SK-N-SH (cell line): ENCODE measurements at regions not wholly inside any gene's neighbourhood (a gene's known extent, or its start where the extent isn't known, plus 50 kb on each side); places are given as distances from the start of the nearest gene placed in this dataset.

ENCODE experiments used
- CTCF ChIA-PET: fragments of 300-600, 350-600 bp; formaldehyde crosslinking; extraction: SDS; loops from one replicate; lab custom pipeline; 2021; lab: Yijun Ruan, JAX
- POLR2A ChIA-PET: fragments of 350-600 bp; sonication (Branson Sonifier 250); formaldehyde crosslinking; extraction: SDS; loops from one replicate; lab custom pipeline; 2020; ENCODE audit warnings: antibody characterized with exemption, inconsistent platforms; lab: Yijun Ruan, JAX
- DNase-seq: peaks from one replicate; pipeline ENCODE4 v3.0.0; 2012
- H2AFZ ChIP-seq: fragments of 200-600 bp; sonication (generic); 2 replicates; pipeline ENCODE4 v1.8.1; 2016; ENCODE audit warnings: antibody characterized with exemption, mild to moderate bottlenecking, low read depth
- H3F3A ChIP-seq: fragments of 200-600 bp; sonication (generic); replicated peaks from 2 replicates; pipeline ENCODE3; 2016; ENCODE audit warnings: antibody characterized with exemption, mild to moderate bottlenecking; ENCODE audit not compliant: insufficient read depth
- H3K27ac ChIP-seq, 2 experiments: fragments of 200-500 bp in 1 of 2; fragments of 200-600 bp in 1 of 2; sonication (Bioruptor generic) in 1 of 2; sonication (generic), shearing (Covaris generic) in 1 of 2; 2 replicates each; pipeline versions ENCODE4 v1.5.1 to v1.6.1; 2014 to 2016; ENCODE audit warnings: low read depth in 2 of 2, inconsistent platforms in 1 of 2, low read length in 1 of 2, mild to moderate bottlenecking in 1 of 2, mixed read lengths in 1 of 2
- H3K27me3 ChIP-seq: fragments of 200-600 bp; sonication (generic), shearing (Covaris generic); 2 replicates; pipeline ENCODE4 v1.6.1; 2016; ENCODE audit warnings: mixed run types; ENCODE audit not compliant: insufficient read depth
- H3K36me3 ChIP-seq, 2 experiments: fragments of 200-500 bp in 1 of 2; fragments of 200-600 bp in 1 of 2; sonication (Bioruptor generic) in 1 of 2; sonication (generic) in 1 of 2; replicated peaks in 1 of 2; 2 replicates each; pipeline versions ENCODE3 to v1.5.1; 2014 to 2016; ENCODE audit warnings: low read length in 1 of 2, mild to moderate bottlenecking in 1 of 2; ENCODE audit not compliant: insufficient read depth in 2 of 2, control insufficient read depth in 1 of 2
- H3K4me1 ChIP-seq, 2 experiments: fragments of 200-500 bp in 1 of 2; fragments of 200-600 bp in 1 of 2; sonication (Bioruptor generic) in 1 of 2; sonication (generic), shearing (Covaris generic) in 1 of 2; 2 replicates each; pipeline versions ENCODE4 v1.5.1 to v1.6.1; 2014 to 2016; ENCODE audit warnings: low read depth in 1 of 2, low read length in 1 of 2, mixed run types in 1 of 2; ENCODE audit not compliant: insufficient read depth in 2 of 2, control insufficient read depth in 1 of 2
- H3K4me2 ChIP-seq: fragments of 200-600 bp; sonication (generic), shearing (Covaris generic); 2 replicates; pipeline ENCODE4 v1.6.1; 2017; ENCODE audit warnings: mixed run types
- H3K4me3 ChIP-seq, 2 experiments: fragments of 200-500 bp in 1 of 2; fragments of 200-600 bp in 1 of 2; sonication (Bioruptor generic) in 1 of 2; sonication (generic), shearing (Covaris generic) in 1 of 2; 2 replicates each; pipeline versions ENCODE4 v1.5.1 to v1.8.1; 2014 to 2016; ENCODE audit warnings: low read depth in 2 of 2, inconsistent platforms in 1 of 2, low read length in 1 of 2, mild to moderate bottlenecking in 1 of 2, mixed read lengths in 1 of 2, moderate library complexity in 1 of 2
- H3K79me2 ChIP-seq: fragments of 200-600 bp; sonication (generic); 2 replicates; pipeline ENCODE4 v1.8.1; 2017; ENCODE audit warnings: mild to moderate bottlenecking; ENCODE audit not compliant: insufficient read depth
- H3K9ac ChIP-seq: fragments of 200-600 bp; sonication (generic); 2 replicates; pipeline ENCODE4 v1.6.1; 2017; ENCODE audit warnings: mixed run types
- H3K9me2 ChIP-seq: fragments of 200-600 bp; sonication (generic); 2 replicates; pipeline ENCODE4 v1.6.1; 2017; ENCODE audit warnings: mixed run types
- H3K9me3 ChIP-seq: fragments of 200-600 bp; sonication (generic); 2 replicates; pipeline ENCODE4 v1.6.1; 2017; ENCODE audit warnings: mixed run types, mild to moderate bottlenecking, moderate library complexity
- H4K20me1 ChIP-seq: fragments of 200-600 bp; sonication (generic); 2 replicates; pipeline ENCODE4 v1.6.1; 2017; ENCODE audit warnings: mild to moderate bottlenecking, mixed run types; ENCODE audit not compliant: insufficient read depth
- CHD2 ChIP-seq: fragments of 150-350 bp; IDR thresholded peaks from 2 replicates; pipeline ENCODE4 v1.6.1; 2018; ENCODE audit warnings: low read length; ENCODE audit not compliant: partially characterized antibody
- CTCF ChIP-seq: fragments of 200-600 bp; sonication (generic); IDR thresholded peaks from 2 replicates; pipeline ENCODE4 v1.6.1; 2017; ENCODE audit warnings: antibody characterized with exemption, mild to moderate bottlenecking, moderate library complexity
- ELF1 ChIP-seq: IDR thresholded peaks from 2 replicates; pipeline ENCODE4 v1.4.0; 2012
- EP300 ChIP-seq, 2 experiments: IDR thresholded peaks; 2 replicates each; pipeline versions ENCODE4 v1.4.0 to v1.6.1; 2012; ENCODE audit warnings: borderline replicate concordance in 1 of 2, low read depth in 1 of 2, low read length in 1 of 2
- FOSL2 ChIP-seq: IDR thresholded peaks from 2 replicates; pipeline ENCODE4 v1.4.0; 2012; ENCODE audit warnings: low read depth, mild to moderate bottlenecking, moderate library complexity, borderline replicate concordance
- FOXM1 ChIP-seq: IDR thresholded peaks from 2 replicates; pipeline ENCODE4 v1.4.0; 2012; ENCODE audit warnings: low read depth, mild to moderate bottlenecking
- GABPA ChIP-seq: IDR thresholded peaks from 2 replicates; pipeline ENCODE4 v1.4.0; 2012; ENCODE audit warnings: low read depth, mild to moderate bottlenecking
- JUND ChIP-seq: IDR thresholded peaks from 2 replicates; pipeline ENCODE4 v1.4.0; 2012
- MAX ChIP-seq: IDR thresholded peaks from 2 replicates; pipeline ENCODE4 v1.4.0; 2012; ENCODE audit warnings: low read depth
- MEF2A ChIP-seq: IDR thresholded peaks from 2 replicates; pipeline ENCODE4 v1.4.0; 2012; ENCODE audit warnings: low read depth, borderline replicate concordance
- MXI1 ChIP-seq: IDR thresholded peaks from 2 replicates; pipeline ENCODE4 v1.6.1; 2012; ENCODE audit warnings: mild to moderate bottlenecking, low read depth, low read length, improper control_type of control experiment
- PBX3 ChIP-seq: IDR thresholded peaks from 2 replicates; pipeline ENCODE4; 2012
- REST ChIP-seq: IDR thresholded peaks from 2 replicates; pipeline ENCODE4 v1.6.1; 2012; ENCODE audit warnings: mild to moderate bottlenecking, low read depth, low read length, moderate library complexity
- SIN3A ChIP-seq: IDR thresholded peaks from 2 replicates; pipeline ENCODE4 v1.6.1; 2012; ENCODE audit warnings: low read depth, mild to moderate bottlenecking, low read length, moderate library complexity, borderline replicate concordance
- TAF1 ChIP-seq: IDR thresholded peaks from 2 replicates; pipeline ENCODE4 v1.6.1; 2012; ENCODE audit warnings: low read depth, mild to moderate bottlenecking, low read length, moderate library complexity, borderline replicate concordance
- TCF12 ChIP-seq: IDR thresholded peaks from 2 replicates; pipeline ENCODE4 v1.4.0; 2012
- USF1 ChIP-seq: IDR thresholded peaks from 2 replicates; pipeline ENCODE4 v1.4.0; 2012; ENCODE audit warnings: low read depth, borderline replicate concordance
- ZBTB33 ChIP-seq: IDR thresholded peaks from 2 replicates; pipeline ENCODE4 v1.4.0; 2012; ENCODE audit warnings: low read depth, borderline replicate concordance
- WGBS: methylation state at CpG from one replicate; pipeline ENCODE4 v1.1.6; 2017; ENCODE audit warnings: low lambda C conversion rate; 5-methylcytosine and 5-hydroxymethylcytosine counted together

- ChIA-PET CTCF (interaction anchor here (0.7 to 2.1 kb wide), 9 partner anchors 10 to 206 kb away, joined by 3 to 9 read pairs (median 3); no protein-coding TSS in a partner anchor), POLR2A (no interaction called here)
- H3K9me3 ChIP-seq = no peaks in the 10 kb centered on the region
- H2AFZ ChIP-seq = no peak overlapping the region
- H3K27ac ChIP-seq = no peak overlapping the region
- 35% methylated on average over 3 of the region's 6 CpGs for WGBS
- H3K4me3 ChIP-seq = no peak overlapping the region
- no peaks in the 10 kb centered on the region for H3K36me3 ChIP-seq
- no peaks in the 10 kb centered on the region for H3K9me2 ChIP-seq
- no peaks in the 10 kb centered on the region for H3K79me2 ChIP-seq
- TF ChIP-seq REST = no peak
- no peak overlapping the region for H3K4me2 ChIP-seq
- DNase-seq = no peak
- no peaks in the 10 kb centered on the region for H3K27me3 ChIP-seq
- no peaks in the 10 kb centered on the region for H3F3A ChIP-seq
- no peaks in the 10 kb centered on the region; a peak in 1 of 4 replicates for H3K4me1 ChIP-seq
- no peak overlapping the region for H3K9ac ChIP-seq
- no peaks in the 10 kb centered on the region for H4K20me1 ChIP-seq
Measured at GRCh38 chr7:119270644-119271043, 1002.3 kb upstream of the KCND2 start.

GRCh38 chr7:119271147-119271779 lies 1001.7 kb upstream of the KCND2 start:
- H3K4me3 ChIP-seq = no peak overlapping the region
- H3K9ac ChIP-seq = no peak overlapping the region
- H3K9me3 ChIP-seq = no peaks in the 10 kb centered on the region
- H2AFZ ChIP-seq = no peak overlapping the region
- H3F3A ChIP-seq = no peaks in the 10 kb centered on the region
- H3K27ac ChIP-seq = no peak overlapping the region
- H3K4me1 ChIP-seq = no peaks in the 10 kb centered on the region; a peak in 1 of 4 replicates
- H3K9me2 ChIP-seq = no peaks in the 10 kb centered on the region
- no peaks in the 10 kb centered on the region for H3K36me3 ChIP-seq
- no peaks in the 10 kb centered on the region for H4K20me1 ChIP-seq
- CTCF ChIA-PET = interaction anchor here (0.8 to 2.1 kb wide), 8 partner anchors 10 to 110 kb away, joined by 3 to 9 read pairs (median 3); no protein-coding TSS in a partner anchor
- H3K27me3 ChIP-seq = no peaks in the 10 kb centered on the region
- no peaks in the 10 kb centered on the region for H3K79me2 ChIP-seq
- POLR2A ChIA-PET = no interaction called here
- DNase-seq = no peak
- no peak overlapping the region for H3K4me2 ChIP-seq
- WGBS = 30% methylated on average over 9 of the region's 9 CpGs
- TF ChIP-seq TAF1 (no peak), MEF2A (no peak), CTCF (no peak), TCF12 (no peak), MXI1 (no peak), MAX (no peak), CHD2 (no peak), GABPA (no peak), EP300 (IDR thresholded peaks at IDR 0.05; ENCODE audit: borderline replicate concordance in 1 of 2, low read depth in 1 of 2, low read length in 1 of 2) (no peak), SIN3A (no peak), PBX3 (no peak), FOSL2 (no peak), FOXM1 (no peak), JUND (no peak), USF1 (no peak), ELF1 (no peak), ZBTB33 (no peak)
